ENCODE measurements at regions not wholly inside any gene's neighbourhood (a gene's known extent, or its start where the extent isn't known, plus 50 kb on each side); places are given as distances from the start of the nearest gene placed in this dataset.

- H3K4me3 ChIP-seq = no peak overlapping the region
- H3K4me1 ChIP-seq (ENCODE audit: insufficient read depth) = no peaks in the 10 kb centered on the region
- Mint-ChIP-seq H3K4me1 (no peaks in the 10 kb centered on the region), H3K36me3 (ENCODE audit: low read depth) (peaks cover 5% of the 10 kb centered on the region; the same call in 2 of the 3 replicates), H3K27me3 (ENCODE audit: insufficient read depth, low read depth, poor library complexity) (no peaks in the 10 kb centered on the region), H3K27ac (peak overlapping the region; percentile 2; the same call in 1 of the 2 replicates), H3K9me3 (no peaks in the 10 kb centered on the region), H3K4me3 (no peak overlapping the region)
- H4K20me1 ChIP-seq (replicated peaks; ENCODE audit: insufficient read depth) = no peaks in the 10 kb centered on the region
- no peak for DNase-seq (ENCODE audit: low spot score)
- no peak overlapping the region for H3K4me2 ChIP-seq
- no peak for ATAC-seq
- H3K79me2 ChIP-seq (replicated peaks; ENCODE audit: insufficient read depth) = no peaks in the 10 kb centered on the region
- H3K27me3 ChIP-seq (ENCODE audit: insufficient read depth) = no peaks in the 10 kb centered on the region
- no peaks in the 10 kb centered on the region for H3K36me3 ChIP-seq (ENCODE audit: insufficient read depth)
- 0 out of 2 replicates have a peak overlapping the region, but pooled peaks have one; percentile 26 for H3K27ac ChIP-seq (ENCODE audit: low read depth)
- no peak overlapping the region for H2AFZ ChIP-seq
- H3F3A ChIP-seq (replicated peaks; ENCODE audit: low read depth) = no peaks in the 10 kb centered on the region
- no peak for TF ChIP-seq ETS1 (IDR thresholded peaks at IDR 0.05)
- no peak for TF ChIP-seq EZH2 (IDR thresholded peaks at IDR 0.05; ENCODE audit: low read depth, unreplicated experiment)
- no peak for TF ChIP-seq ZNF114 (CRISPR knock-in tag; IDR thresholded peaks at IDR 0.05)
- no peak for TF ChIP-seq ZNF462 (CRISPR knock-in tag; IDR thresholded peaks at IDR 0.05)
- TF ChIP-seq CREB1 (CRISPR knock-in tag; IDR thresholded peaks at IDR 0.05; ENCODE audit: low read depth) = no peak
- no peaks in the 10 kb centered on the region for H3K9me2 ChIP-seq (ENCODE audit: insufficient read depth)
Measured at GRCh38 chr20:3312940-3313682, 74.1 kb upstream of the SLC4A11 start.
